ENCODE measurements at regions not wholly inside any gene's neighbourhood (a gene's known extent, or its start where the extent isn't known, plus 50 kb on each side); places are given as distances from the start of the nearest gene placed in this dataset.

DNA sequence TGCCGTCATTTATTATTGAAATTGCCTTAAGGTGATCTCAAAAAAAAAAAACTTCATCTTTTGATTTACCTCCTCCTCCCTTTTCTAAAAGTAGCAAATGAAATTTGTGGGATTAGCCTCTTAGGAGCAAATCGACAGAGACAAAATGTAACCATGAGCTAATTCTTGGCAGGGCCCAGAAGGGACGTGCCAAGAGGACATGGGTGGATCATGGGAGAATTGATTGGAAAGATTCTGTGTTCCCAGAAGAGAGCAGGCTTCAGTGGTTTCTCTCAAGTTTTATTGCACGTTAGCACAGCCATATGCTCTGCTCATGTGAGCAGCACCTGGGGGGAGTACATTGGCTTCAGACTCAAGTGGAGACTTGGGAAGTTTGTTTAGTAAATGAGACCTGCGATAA lies 394.6 kb downstream of the ELAVL2 start:
- Histone ChIP-seq H3K4me3 (no peak overlapping the region), H3K27me3 (no peaks in the 10 kb centered on the region), H3K9me3 (no peaks in the 10 kb centered on the region), H3K36me3 (no peaks in the 10 kb centered on the region), H3K27ac (no peak overlapping the region), H3K4me1 (no peaks in the 10 kb centered on the region)
- 76 to 80% methylated on average over 5 of the region's 5 CpGs for WGBS, 2 donors
- TF ChIP-seq POLR2A (IDR thresholded peaks at IDR 0.05) (no peak), EP300 (IDR thresholded peaks at IDR 0.05) (no peak)
- TF ChIP-seq, protein P1, sequence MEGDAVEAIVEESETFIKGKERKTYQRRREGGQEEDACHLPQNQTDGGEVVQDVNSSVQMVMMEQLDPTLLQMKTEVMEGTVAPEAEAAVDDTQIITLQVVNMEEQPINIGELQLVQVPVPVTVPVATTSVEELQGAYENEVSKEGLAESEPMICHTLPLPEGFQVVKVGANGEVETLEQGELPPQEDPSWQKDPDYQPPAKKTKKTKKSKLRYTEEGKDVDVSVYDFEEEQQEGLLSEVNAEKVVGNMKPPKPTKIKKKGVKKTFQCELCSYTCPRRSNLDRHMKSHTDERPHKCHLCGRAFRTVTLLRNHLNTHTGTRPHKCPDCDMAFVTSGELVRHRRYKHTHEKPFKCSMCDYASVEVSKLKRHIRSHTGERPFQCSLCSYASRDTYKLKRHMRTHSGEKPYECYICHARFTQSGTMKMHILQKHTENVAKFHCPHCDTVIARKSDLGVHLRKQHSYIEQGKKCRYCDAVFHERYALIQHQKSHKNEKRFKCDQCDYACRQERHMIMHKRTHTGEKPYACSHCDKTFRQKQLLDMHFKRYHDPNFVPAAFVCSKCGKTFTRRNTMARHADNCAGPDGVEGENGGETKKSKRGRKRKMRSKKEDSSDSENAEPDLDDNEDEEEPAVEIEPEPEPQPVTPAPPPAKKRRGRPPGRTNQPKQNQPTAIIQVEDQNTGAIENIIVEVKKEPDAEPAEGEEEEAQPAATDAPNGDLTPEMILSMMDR (IDR thresholded peaks at IDR 0.05): no peak
- DNase-seq (ENCODE audit: low spot score in 2 of 2): no peak

DNA sequence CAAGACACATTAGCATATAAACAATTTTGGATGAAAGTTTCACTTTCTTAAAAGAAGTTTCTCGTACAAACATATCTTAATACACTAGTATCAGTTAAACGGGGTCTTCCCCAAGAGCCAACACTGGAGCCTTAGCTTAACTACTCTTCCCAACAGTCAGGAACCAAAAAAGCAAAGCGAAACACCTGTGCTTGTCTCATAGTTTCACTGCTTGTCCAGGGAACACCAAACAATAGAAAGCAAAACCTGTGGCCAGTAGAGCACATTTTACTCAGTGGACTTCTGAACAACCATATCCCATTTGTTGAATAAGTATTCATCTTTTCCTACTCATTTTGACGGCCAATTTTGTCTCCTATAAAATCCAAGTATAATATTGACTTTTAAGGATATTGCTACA lies 391.4 kb downstream of the ELAVL2 start:
- no peaks in the 10 kb centered on the region for H3K9me3 ChIP-seq
- H3K36me3 ChIP-seq: no peaks in the 10 kb centered on the region
- no peak for DNase-seq (ENCODE audit: low spot score in 2 of 2)
- no peak overlapping the region for H3K4me3 ChIP-seq
- WGBS, 2 donors: 83 to 91% methylated on average over 4 of the region's 4 CpGs
- H3K27me3 ChIP-seq: no peaks in the 10 kb centered on the region
- no peaks in the 10 kb centered on the region for H3K4me1 ChIP-seq
- no peak overlapping the region for H3K27ac ChIP-seq
- TF ChIP-seq, protein P1 (IDR thresholded peaks at IDR 0.05): no peak
- TF ChIP-seq POLR2A (IDR thresholded peaks at IDR 0.05): no peak
- TF ChIP-seq EP300 (IDR thresholded peaks at IDR 0.05): no peak

DNA sequence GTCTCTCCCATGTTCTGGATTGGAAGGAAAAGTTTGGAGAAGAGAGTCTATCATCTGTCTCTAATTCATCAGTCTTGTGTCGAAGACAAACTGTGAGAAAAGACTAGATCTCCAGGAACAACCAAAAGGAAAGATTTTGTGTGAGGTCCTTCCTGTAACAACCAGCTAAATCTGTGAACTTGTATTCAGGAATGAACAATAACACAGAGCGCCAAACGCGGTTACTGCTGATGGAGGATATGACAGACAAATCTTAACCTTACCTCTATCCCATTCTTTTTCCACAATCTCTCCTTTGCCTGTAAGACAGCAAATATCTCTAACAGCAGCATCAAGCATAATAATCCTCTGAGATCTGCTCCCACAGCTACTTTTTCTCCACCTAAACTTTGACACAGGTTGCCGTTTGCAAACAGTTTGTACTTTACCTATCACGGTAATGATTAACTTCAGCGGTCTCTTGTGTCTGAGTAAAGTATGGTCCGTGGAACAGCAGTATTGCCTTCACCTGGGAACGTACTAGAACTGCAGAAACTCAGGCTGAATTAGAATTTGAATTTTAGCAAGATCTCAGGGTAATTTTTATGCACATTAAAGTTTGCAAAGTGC lies 387.6 kb downstream of the ELAVL2 start:
- H3K36me3 ChIP-seq: no peaks in the 10 kb centered on the region
- 85 to 92% methylated on average over 9 of the region's 9 CpGs for WGBS, 2 donors

DNA sequence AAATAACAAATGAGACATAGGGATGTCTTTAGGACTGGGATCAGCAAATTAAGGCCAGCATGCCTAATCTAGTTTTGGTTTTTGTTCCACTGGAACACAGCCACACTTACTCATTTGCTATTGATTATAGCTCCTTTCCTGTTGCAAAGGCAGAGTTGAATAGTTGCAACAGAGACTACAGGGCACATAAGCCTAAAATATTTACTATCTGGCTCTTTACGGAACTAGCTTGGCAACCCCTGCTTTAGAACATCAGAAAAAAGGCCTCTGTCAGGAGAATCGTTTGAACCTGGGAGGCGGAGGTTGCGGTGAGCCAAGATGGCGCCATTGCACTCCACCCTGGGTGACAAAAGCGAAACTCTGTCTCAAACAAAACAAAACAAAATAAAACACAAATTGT lies 384.8 kb downstream of the ELAVL2 start:
- TF ChIP-seq, protein P1 (IDR thresholded peaks at IDR 0.05): no peak
- no peak for TF ChIP-seq POLR2A (IDR thresholded peaks at IDR 0.05)
- TF ChIP-seq EP300 (IDR thresholded peaks at IDR 0.05): no peak
- 92 to 94% methylated on average over 6 of the region's 6 CpGs for WGBS, 2 donors
- Histone ChIP-seq H3K27ac (no peak overlapping the region), H3K9me3 (no peaks in the 10 kb centered on the region), H3K27me3 (no peaks in the 10 kb centered on the region), H3K4me3 (no peak overlapping the region), H3K36me3 (no peaks in the 10 kb centered on the region), H3K4me1 (no peaks in the 10 kb centered on the region)
- no peak for DNase-seq (ENCODE audit: low spot score in 2 of 2)

More for the DNA sequence above, 387.6 kb downstream of the ELAVL2 start:
- Histone ChIP-seq H3K27me3 (no peaks in the 10 kb centered on the region), H3K4me1 (no peaks in the 10 kb centered on the region), H3K4me3 (no peak overlapping the region), H3K9me3 (no peaks in the 10 kb centered on the region), H3K27ac (no peak overlapping the region)
- TF ChIP-seq, protein P1 (IDR thresholded peaks at IDR 0.05): no peak
- TF ChIP-seq POLR2A (IDR thresholded peaks at IDR 0.05) (no peak), EP300 (IDR thresholded peaks at IDR 0.05) (no peak)
- DNase-seq (ENCODE audit: low spot score in 2 of 2): no peak

DNA sequence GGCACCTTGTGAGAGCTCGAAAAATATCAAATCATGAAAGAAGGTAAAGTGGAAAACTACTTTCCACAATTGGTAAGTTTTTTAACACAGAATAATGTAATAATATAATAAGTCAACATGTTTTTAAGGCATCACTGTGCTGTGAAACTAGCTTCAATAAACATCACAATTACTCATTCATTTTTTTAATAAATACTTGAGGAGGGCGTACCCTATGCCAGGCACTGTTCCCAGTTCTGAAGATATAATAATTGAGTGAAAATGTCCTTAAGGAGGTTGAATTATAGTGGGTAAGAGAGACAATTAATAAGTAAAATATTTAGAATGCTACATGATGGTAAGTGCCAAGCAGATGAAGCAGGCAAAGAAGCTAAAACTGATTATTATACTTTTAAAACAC lies 381.4 kb downstream of the ELAVL2 start:
- H3K4me3 ChIP-seq: no peak overlapping the region
- H3K27me3 ChIP-seq: no peaks in the 10 kb centered on the region
- TF ChIP-seq, protein P1 (IDR thresholded peaks at IDR 0.05): no peak
- no peak for TF ChIP-seq EP300 (IDR thresholded peaks at IDR 0.05)
- no peak for TF ChIP-seq POLR2A (IDR thresholded peaks at IDR 0.05)
- no peaks in the 10 kb centered on the region for H3K36me3 ChIP-seq
- DNase-seq (ENCODE audit: low spot score in 2 of 2): no peak
- no peaks in the 10 kb centered on the region for H3K9me3 ChIP-seq
- peaks cover 0 to 5% (median 0%) of the 10 kb centered on the region in 4 donors for H3K4me1 ChIP-seq
- 38 to 55% methylated on average over 2 of the region's 2 CpGs for WGBS, 2 donors
- no peak overlapping the region for H3K27ac ChIP-seq

All from tibial nerve (tissue), 4 donors.